Liver (tissue), 7 donors: ENCODE measurements at regions not wholly inside any gene's neighbourhood (a gene's known extent, or its start where the extent isn't known, plus 50 kb on each side); places are given as distances from the start of the nearest gene placed in this dataset.

Source experiments
- DNase-seq: peaks from one replicate; pipeline ENCODE4 v3.0.0-alpha.2; 2017; ENCODE audit warnings: low spot score
- H3K27ac ChIP-seq, 2 donors: one replicate each; pipeline ENCODE4 v1.7.0; 2013; ENCODE audit warnings: inconsistent platforms in 2 of 2, low read length in 2 of 2, control low read depth in 1 of 2, low read depth in 1 of 2, mild to moderate bottlenecking in 1 of 2
- H3K27me3 ChIP-seq, 4 donors: one replicate each; pipeline versions ENCODE4 v1.6.1 to v1.7.0; 2013; ENCODE audit warnings: low read length in 3 of 4, inconsistent platforms in 1 of 4, mild to moderate bottlenecking in 1 of 4, moderate library complexity in 1 of 4; ENCODE audit not compliant: control insufficient read depth in 4 of 4, insufficient read depth in 4 of 4
- H3K36me3 ChIP-seq, 4 donors: one replicate each; pipeline versions ENCODE4 v1.6.1 to v1.7.0; 2013; ENCODE audit warnings: low read length in 3 of 4, mild to moderate bottlenecking in 3 of 4, low read depth in 1 of 4, moderate library complexity in 1 of 4; ENCODE audit not compliant: control insufficient read depth in 4 of 4, insufficient read depth in 3 of 4
- H3K4me1 ChIP-seq, 4 donors: one replicate each; pipeline versions ENCODE4 v1.6.1 to v1.7.0; 2013; ENCODE audit warnings: low read length in 3 of 4, mild to moderate bottlenecking in 3 of 4, moderate library complexity in 1 of 4; ENCODE audit not compliant: control insufficient read depth in 4 of 4, insufficient read depth in 4 of 4
- H3K4me3 ChIP-seq, 3 donors: one replicate each; pipeline versions ENCODE4 v1.6.1 to v1.7.0; 2013; ENCODE audit warnings: low read length in 3 of 3, control low read depth in 1 of 3, low read depth in 1 of 3, mild to moderate bottlenecking in 1 of 3
- H3K9ac ChIP-seq, 2 donors: one replicate each; pipeline ENCODE4 v1.7.0; 2013; ENCODE audit warnings: low read length in 2 of 2, mild to moderate bottlenecking in 2 of 2, moderate library complexity in 2 of 2, control low read depth in 1 of 2, low read depth in 1 of 2
- H3K9me3 ChIP-seq, 4 donors: one replicate each; pipeline versions ENCODE4 v1.6.1 to v1.7.0; 2013; ENCODE audit warnings: low read length in 3 of 4; ENCODE audit not compliant: control insufficient read depth in 4 of 4
- EGR1 ChIP-seq, 2 donors: IDR thresholded peaks; 2 replicates each; pipeline ENCODE4 v1.6.1; 2016 to 2018; ENCODE audit warnings: antibody characterized with exemption in 2 of 2, low read depth in 2 of 2
- FOXA1 ChIP-seq: IDR thresholded peaks from 2 replicates; pipeline ENCODE4 v1.6.1; 2016; ENCODE audit warnings: antibody characterized with exemption
- FOXA2 ChIP-seq: IDR thresholded peaks from 2 replicates; pipeline ENCODE4 v1.6.1; 2016; ENCODE audit warnings: antibody characterized with exemption
- HNF4A ChIP-seq, 2 donors: conservative IDR thresholded peaks; 2 replicates each; pipeline ENCODE4 v1.6.1; 2016; ENCODE audit warnings: antibody characterized with exemption in 2 of 2, mild to moderate bottlenecking in 2 of 2
- HNF4G ChIP-seq: IDR thresholded peaks from 2 replicates; pipeline ENCODE4 v1.6.1; 2016; ENCODE audit warnings: antibody characterized with exemption
- NR2F2 ChIP-seq: IDR thresholded peaks from 2 replicates; pipeline ENCODE4 v1.6.1; 2016; ENCODE audit warnings: antibody characterized with exemption
- RAD21 ChIP-seq, 2 donors: IDR thresholded peaks; 2 replicates each; pipeline ENCODE4 v1.6.1; 2016; ENCODE audit warnings: antibody characterized with exemption in 2 of 2, mild to moderate bottlenecking in 2 of 2
- RXRA ChIP-seq, 2 donors: IDR thresholded peaks; 2 replicates each; pipeline ENCODE4 v1.6.1; 2017 to 2018; ENCODE audit warnings: antibody characterized with exemption in 2 of 2, mild to moderate bottlenecking in 1 of 2
- SP1 ChIP-seq: IDR thresholded peaks from 2 replicates; pipeline ENCODE4 v1.6.1; 2018; ENCODE audit warnings: antibody characterized with exemption, mild to moderate bottlenecking
- TAF1 ChIP-seq: conservative IDR thresholded peaks from 2 replicates; pipeline ENCODE4 v1.6.1; 2016; ENCODE audit warnings: antibody characterized with exemption, mild to moderate bottlenecking
- YY1 ChIP-seq: IDR thresholded peaks from 2 replicates; pipeline ENCODE4 v1.6.1; 2016; ENCODE audit warnings: antibody characterized with exemption, mild to moderate bottlenecking
- WGBS: extraction: QIAGEN DNeasy Blood & Tissue Kit; methylation state at CpG from one replicate; pipeline ENCODE4 v1.1.7; 2013; 5-methylcytosine and 5-hydroxymethylcytosine counted together
- TF ChIP-seq, protein P1 (sequence below): IDR thresholded peaks from 2 replicates; pipeline ENCODE4 v1.6.1; 2016; ENCODE audit warnings: antibody characterized with exemption, mild to moderate bottlenecking
- TF ChIP-seq, protein P2 (sequence below): IDR thresholded peaks from 2 replicates; pipeline ENCODE4 v1.6.1; 2016; ENCODE audit warnings: antibody characterized with exemption
- TF ChIP-seq, protein P3 (sequence below): IDR thresholded peaks from 2 replicates; pipeline ENCODE4 v1.6.1; 2016; ENCODE audit warnings: antibody characterized with exemption
- TF ChIP-seq, protein P4 (sequence below): IDR thresholded peaks from 2 replicates; pipeline ENCODE4 v1.6.1; 2016; ENCODE audit warnings: antibody characterized with exemption
- donor health status: healthy.
- donor health status: healthy.
- donor health status: healthy.
- donor health status: healthy.

DNA sequence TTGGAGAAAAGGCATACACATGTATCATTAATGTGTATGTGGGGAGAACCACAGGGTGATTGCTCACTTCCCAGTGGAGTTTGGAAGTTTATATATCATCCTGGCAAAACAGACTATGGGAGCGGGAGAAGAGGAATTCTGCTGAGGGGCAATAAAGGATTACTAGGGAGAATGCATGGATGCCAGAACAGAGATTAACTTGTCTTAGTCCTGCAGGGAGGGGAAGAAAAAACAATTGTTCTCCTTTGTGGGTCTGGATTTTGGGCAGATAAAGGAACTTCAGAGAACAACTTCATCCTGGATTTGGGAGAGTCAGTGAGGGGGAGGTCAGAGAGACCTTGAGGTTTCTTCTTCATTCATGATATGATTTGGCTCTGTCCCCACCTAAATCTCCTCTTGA is 55.9 kb upstream of the SOX13 start:
- Histone ChIP-seq H3K4me3 (no peak overlapping the region), H3K4me1 (no peaks in the 10 kb centered on the region), H3K36me3 (no peaks in the 10 kb centered on the region), H3K27ac (no peak overlapping the region), H3K9ac (no peak overlapping the region), H3K27me3 (no peaks in the 10 kb centered on the region), H3K9me3 (no peaks in the 10 kb centered on the region)
- TF ChIP-seq FOXA2, result no peak
- no peak for TF ChIP-seq SP1
- no peak for TF ChIP-seq TAF1
- TF ChIP-seq NR2F2, result no peak
- TF ChIP-seq, protein P1, sequence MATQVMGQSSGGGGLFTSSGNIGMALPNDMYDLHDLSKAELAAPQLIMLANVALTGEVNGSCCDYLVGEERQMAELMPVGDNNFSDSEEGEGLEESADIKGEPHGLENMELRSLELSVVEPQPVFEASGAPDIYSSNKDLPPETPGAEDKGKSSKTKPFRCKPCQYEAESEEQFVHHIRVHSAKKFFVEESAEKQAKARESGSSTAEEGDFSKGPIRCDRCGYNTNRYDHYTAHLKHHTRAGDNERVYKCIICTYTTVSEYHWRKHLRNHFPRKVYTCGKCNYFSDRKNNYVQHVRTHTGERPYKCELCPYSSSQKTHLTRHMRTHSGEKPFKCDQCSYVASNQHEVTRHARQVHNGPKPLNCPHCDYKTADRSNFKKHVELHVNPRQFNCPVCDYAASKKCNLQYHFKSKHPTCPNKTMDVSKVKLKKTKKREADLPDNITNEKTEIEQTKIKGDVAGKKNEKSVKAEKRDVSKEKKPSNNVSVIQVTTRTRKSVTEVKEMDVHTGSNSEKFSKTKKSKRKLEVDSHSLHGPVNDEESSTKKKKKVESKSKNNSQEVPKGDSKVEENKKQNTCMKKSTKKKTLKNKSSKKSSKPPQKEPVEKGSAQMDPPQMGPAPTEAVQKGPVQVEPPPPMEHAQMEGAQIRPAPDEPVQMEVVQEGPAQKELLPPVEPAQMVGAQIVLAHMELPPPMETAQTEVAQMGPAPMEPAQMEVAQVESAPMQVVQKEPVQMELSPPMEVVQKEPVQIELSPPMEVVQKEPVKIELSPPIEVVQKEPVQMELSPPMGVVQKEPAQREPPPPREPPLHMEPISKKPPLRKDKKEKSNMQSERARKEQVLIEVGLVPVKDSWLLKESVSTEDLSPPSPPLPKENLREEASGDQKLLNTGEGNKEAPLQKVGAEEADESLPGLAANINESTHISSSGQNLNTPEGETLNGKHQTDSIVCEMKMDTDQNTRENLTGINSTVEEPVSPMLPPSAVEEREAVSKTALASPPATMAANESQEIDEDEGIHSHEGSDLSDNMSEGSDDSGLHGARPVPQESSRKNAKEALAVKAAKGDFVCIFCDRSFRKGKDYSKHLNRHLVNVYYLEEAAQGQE, result no peak
- TF ChIP-seq HNF4G, result no peak
- no peak for TF ChIP-seq HNF4A (conservative IDR thresholded peaks at IDR 0.05)
- no peak for TF ChIP-seq RAD21 (IDR thresholded peaks at IDR 0.05)
- TF ChIP-seq, protein P2, sequence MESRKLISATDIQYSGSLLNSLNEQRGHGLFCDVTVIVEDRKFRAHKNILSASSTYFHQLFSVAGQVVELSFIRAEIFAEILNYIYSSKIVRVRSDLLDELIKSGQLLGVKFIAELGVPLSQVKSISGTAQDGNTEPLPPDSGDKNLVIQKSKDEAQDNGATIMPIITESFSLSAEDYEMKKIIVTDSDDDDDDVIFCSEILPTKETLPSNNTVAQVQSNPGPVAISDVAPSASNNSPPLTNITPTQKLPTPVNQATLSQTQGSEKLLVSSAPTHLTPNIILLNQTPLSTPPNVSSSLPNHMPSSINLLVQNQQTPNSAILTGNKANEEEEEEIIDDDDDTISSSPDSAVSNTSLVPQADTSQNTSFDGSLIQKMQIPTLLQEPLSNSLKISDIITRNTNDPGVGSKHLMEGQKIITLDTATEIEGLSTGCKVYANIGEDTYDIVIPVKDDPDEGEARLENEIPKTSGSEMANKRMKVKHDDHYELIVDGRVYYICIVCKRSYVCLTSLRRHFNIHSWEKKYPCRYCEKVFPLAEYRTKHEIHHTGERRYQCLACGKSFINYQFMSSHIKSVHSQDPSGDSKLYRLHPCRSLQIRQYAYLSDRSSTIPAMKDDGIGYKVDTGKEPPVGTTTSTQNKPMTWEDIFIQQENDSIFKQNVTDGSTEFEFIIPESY, result no peak
- no peak for DNase-seq
- WGBS, result 85% methylated on average over 1 of the region's 1 CpG

DNA sequence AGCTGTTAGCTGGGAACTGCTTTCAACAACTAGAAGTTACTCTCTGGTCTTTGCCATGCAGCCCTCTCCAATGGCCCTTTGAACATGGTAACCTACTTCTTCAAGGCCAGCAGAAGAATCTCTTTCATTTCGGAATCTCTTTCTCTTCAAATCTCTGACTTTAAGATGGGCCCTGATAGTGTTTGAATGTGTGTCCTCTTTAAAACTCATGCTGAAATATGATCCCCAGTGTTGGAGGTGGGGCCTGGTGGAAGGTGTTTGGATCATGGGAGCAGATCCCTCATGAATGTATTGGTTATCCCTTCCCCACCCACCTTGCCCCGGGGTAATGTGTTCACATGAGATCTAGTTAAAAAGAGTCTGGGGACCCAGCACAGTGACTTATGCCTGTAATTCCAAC is 54.5 kb upstream of the SOX13 start:
- TF ChIP-seq, protein P3, sequence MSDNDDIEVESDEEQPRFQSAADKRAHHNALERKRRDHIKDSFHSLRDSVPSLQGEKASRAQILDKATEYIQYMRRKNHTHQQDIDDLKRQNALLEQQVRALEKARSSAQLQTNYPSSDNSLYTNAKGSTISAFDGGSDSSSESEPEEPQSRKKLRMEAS, result no peak
- TF ChIP-seq FOXA1, result no peak
- TF ChIP-seq YY1, result no peak
- no peak for TF ChIP-seq HNF4A (conservative IDR thresholded peaks at IDR 0.05)
- TF ChIP-seq HNF4G, result no peak
- no peak for TF ChIP-seq FOXA2
- no peak for TF ChIP-seq RAD21 (IDR thresholded peaks at IDR 0.05)
- TF ChIP-seq, protein P4, sequence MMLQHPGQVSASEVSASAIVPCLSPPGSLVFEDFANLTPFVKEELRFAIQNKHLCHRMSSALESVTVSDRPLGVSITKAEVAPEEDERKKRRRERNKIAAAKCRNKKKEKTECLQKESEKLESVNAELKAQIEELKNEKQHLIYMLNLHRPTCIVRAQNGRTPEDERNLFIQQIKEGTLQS, result no peak
- no peak for TF ChIP-seq TAF1
- no peak for TF ChIP-seq SP1
- TF ChIP-seq, protein P2, result no peak
- TF ChIP-seq EGR1 (IDR thresholded peaks at IDR 0.05; ENCODE audit: low read depth in 2 of 2), result no peak
- TF ChIP-seq RXRA (IDR thresholded peaks at IDR 0.05), result no peak
- 71% methylated on average over 2 of the region's 2 CpGs for WGBS
- Histone ChIP-seq H3K4me1 (no peaks in the 10 kb centered on the region), H3K27me3 (no peaks in the 10 kb centered on the region), H3K4me3 (no peak overlapping the region), H3K27ac (no peak overlapping the region), H3K36me3 (no peaks in the 10 kb centered on the region), H3K9me3 (no peaks in the 10 kb centered on the region), H3K9ac (no peak overlapping the region)
- DNase-seq, result no peak
